Stimulated activated CD8-positive, alpha-beta memory T cell treated with anti-CD3 and anti-CD28 coated beads, Interleukin-15, amount 100 ng/mL, for 24 hours (primary cell): ENCODE measurements at regions not wholly inside any gene's neighbourhood (a gene's known extent, or its start where the extent isn't known, plus 50 kb on each side); places are given as distances from the start of the nearest gene placed in this dataset.

ENCODE experiments used
- DNase-seq: peaks from one replicate; pipeline ENCODE4 v3.0.0-alpha.2; 2020; ENCODE audit warnings: low read depth

- DNase-seq = no peak
These were observed 196.2 kb upstream of the HMGA2 start for GRCh38 chr12:65628061-65628460.

GRCh38 chr12:65630555-65630954 is 193.7 kb upstream of the HMGA2 start:
- DNase-seq = no peak

DNA sequence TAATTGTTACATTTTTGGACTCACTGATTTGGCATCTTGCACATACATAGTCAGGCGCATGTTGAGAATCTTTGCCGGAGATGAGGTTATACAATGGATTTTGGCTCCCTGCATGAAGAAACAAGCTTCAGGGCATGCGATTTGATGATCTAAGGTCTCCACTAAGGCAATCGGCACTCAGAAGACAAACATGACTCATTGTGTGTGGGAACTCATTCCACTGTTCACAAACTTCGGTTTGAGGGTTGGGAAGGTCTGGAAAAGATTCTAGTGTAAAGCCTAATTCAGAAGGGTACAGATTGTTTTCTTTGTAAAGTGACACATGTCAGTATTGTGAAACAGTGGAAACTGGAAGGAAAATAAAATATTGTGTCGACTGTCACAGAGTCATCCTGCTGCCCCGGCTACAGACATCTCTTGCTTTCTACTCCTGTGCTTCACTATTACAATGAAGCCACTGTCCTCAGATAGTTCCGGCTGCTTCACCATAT is 192.6 kb upstream of the HMGA2 start:
- no peak for DNase-seq

DNA sequence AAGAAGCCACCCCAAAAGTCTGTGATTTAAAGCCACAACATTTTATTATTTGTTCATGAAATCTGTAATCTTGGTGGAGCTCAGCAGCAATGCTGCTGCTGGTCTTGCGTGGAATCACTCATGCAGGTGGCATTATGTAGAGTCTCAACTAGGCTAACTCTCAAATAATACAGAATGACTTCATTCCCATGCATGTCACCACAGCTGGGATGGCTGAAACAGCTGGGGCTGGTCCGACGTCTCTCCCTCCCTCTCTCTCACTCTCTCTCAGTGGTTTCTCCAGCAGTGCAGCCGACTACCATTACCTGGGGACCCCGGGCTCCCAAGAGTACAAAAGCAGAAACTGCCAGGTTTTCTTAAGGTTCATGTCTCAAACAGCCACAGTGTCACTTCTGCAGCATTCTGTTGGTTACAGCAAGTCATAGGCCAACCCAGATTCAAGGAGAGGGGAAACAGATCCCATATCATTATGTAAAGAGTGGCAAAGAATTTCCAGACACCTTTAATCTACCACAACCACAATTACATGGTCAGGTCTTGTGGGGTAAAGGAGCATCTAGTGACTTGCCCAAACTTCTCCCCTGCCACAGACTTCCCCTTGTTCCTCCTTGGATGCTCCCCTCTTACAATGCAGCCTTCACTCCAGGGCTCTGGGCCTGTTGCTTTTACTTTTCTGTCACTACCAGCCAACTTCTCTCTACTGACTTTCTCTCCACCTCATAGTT is 192.0 kb upstream of the HMGA2 start:
- no peak for DNase-seq

DNA sequence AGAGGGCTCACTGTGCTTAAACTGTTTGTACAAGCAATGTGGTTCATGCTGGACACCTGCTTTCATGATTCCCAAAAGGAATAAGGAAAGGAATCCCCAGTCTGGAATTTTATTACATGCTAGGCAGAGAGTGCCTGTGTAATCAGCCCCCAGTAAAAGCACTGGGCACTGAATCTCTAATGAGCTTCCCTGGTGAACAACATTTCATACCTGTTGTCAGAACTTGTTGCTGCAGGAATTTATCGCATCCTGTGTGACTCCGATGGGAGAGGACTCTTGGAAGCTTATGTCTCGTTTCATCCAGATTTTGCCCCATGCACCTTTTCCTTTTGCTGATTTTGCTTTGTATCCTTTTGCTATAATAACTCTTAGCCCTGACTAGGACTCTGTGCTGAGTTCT is 190.2 kb upstream of the HMGA2 start:
- DNase-seq = no peak

DNA sequence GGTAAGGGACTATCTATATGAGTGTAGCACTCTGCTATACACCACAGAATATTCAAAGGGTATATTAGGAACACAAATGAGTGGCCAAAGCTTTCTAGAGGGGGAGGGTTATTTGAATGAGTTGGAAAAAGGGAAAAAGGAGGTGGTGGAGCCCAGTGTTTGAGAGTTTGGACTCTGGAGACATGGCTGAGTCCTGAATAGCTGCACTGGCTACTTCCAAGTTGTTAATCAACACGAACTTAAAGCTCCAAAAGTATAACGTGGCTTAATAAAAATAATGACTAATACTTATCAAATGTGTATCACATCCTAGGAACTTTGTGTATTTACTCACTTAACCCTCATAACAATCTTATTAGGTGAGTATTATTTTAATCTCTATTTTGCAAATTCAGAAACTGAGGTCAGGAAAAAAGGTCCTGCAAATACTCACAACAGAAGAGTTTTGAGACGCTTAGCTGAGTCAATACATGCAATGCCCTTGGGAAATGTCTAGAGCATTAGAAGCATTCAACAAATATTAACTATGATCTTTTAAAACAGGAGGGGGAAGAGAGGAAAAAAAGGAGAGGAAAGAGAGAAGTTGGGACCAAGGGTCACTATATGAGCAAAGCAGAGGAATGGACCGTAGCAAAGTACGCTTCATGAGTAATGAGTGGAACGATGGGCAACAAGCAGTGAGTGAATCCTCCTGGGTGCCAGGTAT is 189.5 kb upstream of the HMGA2 start:
- no peak for DNase-seq

DNA sequence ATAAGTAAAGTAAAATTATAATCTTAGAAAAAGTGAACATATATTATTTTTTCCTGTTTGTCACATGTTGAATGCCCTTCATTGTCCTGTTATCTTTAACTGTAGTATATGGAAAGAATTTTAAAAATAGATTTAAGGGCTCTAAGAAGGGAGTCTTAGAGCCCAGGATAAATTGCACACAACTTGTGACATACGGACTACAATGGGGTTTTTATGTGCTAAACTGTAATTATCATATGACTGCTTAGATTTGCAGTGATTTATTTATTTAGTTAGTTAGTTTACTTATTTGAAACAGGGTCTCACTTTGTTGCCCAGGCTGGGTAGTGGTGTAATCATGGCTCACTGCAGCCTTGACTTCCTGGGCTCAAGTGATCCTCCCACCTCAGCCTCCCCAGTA is 187.8 kb upstream of the HMGA2 start:
- no peak for DNase-seq

DNA sequence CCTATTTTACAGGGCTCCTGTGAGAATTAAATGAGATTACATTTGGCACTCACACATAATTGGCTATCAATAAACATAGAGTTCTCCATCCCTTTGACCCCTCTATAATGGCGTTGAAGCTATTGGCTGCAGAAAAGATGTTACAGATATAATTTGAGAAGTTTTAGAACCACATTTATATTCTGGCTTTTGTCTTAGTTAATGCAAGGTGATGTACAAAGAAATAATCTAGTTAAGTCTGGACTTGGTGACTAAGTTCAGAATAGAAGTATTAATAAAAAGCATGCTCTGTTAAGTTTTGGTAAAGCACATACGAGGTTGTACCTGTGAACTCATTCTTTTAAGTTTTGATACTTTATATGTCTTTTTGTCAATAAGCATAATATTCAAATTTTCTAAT is 187.1 kb upstream of the HMGA2 start:
- no peak for DNase-seq

DNA sequence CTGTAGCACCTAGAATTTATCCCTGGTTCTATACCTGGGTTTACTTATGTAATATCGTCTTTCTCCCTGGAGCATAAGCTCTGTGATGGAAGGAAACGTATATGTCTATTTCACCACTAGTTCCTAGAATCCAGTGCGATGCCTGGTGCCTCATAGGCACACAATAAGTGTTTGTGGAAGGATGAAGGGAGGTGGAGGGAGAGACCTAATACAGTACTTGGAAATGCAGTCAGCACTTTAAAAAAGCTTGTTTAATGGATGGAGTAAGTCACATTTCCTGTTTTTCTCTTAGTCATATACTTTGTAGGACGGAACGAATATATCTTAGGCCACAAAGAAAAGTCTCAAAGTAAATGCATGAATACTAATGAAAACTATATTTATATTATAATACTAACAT is 186.5 kb upstream of the HMGA2 start:
- DNase-seq = no peak

- no peak for DNase-seq
These were observed 186.0 kb upstream of the HMGA2 start for GRCh38 chr12:65638324-65638723.

DNA sequence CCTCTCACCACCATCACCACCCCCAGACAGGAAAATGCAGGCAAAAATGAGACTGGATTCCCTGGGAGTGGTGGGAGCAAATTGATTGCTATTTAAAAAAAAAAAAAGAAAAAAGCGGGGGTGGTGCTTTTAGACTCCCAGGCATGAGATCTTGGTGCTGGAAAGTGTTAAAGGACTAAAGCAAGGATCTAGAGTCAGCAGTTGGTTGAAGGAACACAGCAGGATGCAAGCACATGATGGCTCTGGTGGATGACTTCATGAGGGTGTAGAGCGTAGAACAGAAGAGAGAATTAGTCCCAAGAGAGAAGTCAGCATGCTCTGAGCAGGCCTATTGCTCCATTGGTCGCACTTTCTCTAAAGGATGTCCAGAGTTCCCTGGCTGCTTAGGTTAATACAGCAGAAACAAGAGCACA is 183.8 kb upstream of the HMGA2 start:
- DNase-seq = no peak

DNA sequence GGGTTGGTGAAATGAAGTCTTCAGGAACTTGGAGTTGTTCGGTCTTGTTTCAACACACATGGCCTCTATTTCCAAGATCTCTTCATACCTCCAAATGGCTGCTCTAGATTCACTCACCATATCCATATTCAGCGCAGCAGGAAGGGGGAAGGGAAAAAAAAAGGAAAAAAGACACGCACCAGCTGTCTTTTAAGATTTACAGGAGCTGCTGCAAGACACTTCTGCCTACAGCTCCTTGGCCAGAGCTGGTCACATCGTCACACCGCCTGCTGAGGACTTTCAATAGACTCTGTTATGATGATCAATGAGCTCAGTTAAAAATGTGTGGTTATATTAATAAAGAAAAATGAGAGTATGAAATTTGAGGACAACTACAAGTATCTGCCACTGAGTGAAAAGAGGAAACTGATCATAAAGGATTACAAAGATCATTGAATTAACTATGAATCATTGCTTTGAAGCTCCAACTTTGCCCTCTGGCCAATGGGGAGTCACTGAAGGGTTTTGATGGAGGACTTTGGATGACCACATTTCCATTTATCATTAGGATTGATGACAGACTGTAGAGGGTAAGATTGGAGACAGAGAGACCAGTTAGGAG is 182.1 kb upstream of the HMGA2 start:
- DNase-seq = no peak

DNA sequence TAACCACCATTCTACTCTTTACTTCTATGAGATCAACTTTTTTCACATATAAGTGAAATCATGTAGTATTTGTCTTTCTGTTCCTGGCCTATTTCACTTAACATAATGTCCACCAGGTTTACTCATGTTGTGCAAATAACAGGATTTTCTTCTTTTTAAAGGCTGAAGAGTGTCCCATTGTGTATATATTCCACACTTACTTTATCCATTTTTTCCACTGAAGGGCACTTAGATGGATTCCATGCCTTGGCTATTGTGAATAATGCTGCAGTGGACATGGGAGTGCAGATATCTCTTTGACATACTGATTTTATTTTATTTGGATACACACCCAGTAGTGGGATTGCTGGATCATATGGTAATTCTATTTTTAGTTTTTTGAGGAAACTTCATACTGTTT is 181.1 kb upstream of the HMGA2 start:
- no peak for DNase-seq

GRCh38 chr12:65643595-65644386 is 180.5 kb upstream of the HMGA2 start:
- no peak for DNase-seq

GRCh38 chr12:65646127-65646643 is 178.1 kb upstream of the HMGA2 start:
- no peak for DNase-seq

GRCh38 chr12:65647074-65647473 is 177.2 kb upstream of the HMGA2 start:
- DNase-seq = no peak

DNA sequence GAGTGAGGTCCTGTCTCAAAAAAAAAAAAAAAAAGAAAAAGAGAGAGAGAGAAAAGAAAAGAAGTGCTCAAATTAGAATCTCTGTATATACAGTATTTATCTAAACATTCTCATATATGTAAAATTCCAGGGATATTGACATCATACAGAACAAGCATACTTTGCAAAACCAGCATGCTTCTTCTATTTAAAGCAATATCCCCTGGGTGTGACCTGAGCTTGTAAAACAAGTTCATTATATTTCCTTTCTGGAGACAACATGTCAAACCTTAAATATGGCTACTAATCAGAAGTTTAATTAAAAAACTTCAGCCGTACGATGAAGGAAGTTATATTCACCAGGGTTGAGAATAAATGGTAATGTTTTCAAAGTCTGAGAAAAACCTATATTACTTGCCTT is 175.8 kb upstream of the HMGA2 start:
- no peak for DNase-seq

DNA sequence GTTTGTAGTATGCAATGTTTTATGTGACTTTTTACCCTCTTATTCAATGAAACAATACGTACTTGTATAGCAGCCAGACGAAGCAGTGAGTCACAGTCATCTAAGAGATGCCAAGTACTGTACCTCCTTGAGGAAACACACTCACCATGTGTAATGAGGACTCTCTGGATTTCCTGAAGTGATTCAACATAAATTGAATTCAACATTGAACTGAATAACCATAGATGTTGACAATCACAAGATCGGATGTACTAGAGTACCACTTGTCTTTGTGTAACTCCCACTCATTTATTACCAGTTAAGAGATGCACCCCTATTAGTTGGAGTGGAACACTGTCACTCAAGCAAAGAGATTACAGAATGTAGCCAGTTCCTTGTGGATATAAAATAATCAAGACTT is 175.2 kb upstream of the HMGA2 start:
- DNase-seq = no peak

DNA sequence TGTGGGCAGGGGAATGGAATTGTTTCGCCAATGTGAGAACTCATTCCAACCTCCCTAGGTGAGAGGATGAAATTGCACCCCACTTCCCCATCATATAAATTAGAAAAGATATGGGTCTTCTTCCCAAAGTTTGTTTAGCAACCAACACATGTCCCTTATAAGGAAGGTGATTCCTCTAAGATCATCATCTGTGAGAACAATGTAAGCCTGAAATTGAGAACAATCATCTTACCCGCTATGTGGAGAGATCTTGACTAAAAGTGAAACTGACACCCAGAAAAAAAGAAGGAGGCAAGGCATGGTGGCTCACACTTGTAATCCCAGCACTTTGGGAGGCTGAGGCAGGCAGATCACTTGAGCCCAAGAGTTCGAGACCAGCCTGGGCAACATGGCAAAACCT is 173.2 kb upstream of the HMGA2 start:
- no peak for DNase-seq

DNA sequence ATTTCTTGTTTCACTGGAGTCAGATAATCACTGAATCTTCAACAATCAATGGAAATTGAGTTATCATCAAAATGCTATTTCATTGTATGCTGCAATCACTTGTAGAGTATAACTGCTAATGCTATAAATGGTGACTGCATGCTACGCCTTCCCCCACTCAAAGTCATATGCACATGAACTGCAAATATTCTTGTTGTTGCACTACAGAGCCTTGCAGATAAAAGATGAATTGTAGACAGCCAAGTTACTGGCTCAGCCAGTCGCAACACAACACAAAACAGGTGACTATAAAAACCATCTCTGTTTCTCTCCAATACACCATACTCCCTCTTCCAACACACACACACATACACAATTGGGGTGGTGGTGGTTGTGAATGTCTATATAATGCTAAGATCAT is 171.0 kb upstream of the HMGA2 start:
- no peak for DNase-seq

- no peak for DNase-seq
These were observed 170.2 kb upstream of the HMGA2 start for GRCh38 chr12:65653946-65654629.

GRCh38 chr12:65655074-65655493 is 169.2 kb upstream of the HMGA2 start:
- DNase-seq = no peak
